BLaER1 (cell line): ENCODE measurements at regions not wholly inside any gene's neighbourhood (a gene's known extent, or its start where the extent isn't known, plus 50 kb on each side); places are given as distances from the start of the nearest gene placed in this dataset.

ENCODE experiments used
- H3K27ac ChIP-seq: shearing (Covaris generic); formaldehyde crosslinking; 2 replicates; pipeline ENCODE4 v1.8.1; 2022
- H3K27me3 ChIP-seq: shearing (Covaris generic); formaldehyde crosslinking; 2 replicates; pipeline ENCODE4 v1.8.1; 2022
- H3K36me3 ChIP-seq: shearing (Covaris generic); formaldehyde crosslinking; 2 replicates; pipeline ENCODE4 v1.8.1; 2022
- H3K4me1 ChIP-seq: shearing (Covaris generic); formaldehyde crosslinking; 2 replicates; pipeline ENCODE4 v1.8.1; 2022
- H3K4me2 ChIP-seq: shearing (Covaris generic); formaldehyde crosslinking; 2 replicates; pipeline ENCODE4 v1.8.1; 2022
- H3K4me3 ChIP-seq: shearing (Covaris generic); formaldehyde crosslinking; 2 replicates; pipeline ENCODE4 v1.8.1; 2022
- H3K9ac ChIP-seq: shearing (Covaris generic); formaldehyde crosslinking; 2 replicates; pipeline ENCODE4 v1.8.1; 2022
- H3K9me3 ChIP-seq: shearing (Covaris generic); formaldehyde crosslinking; 2 replicates; pipeline ENCODE4 v1.8.1; 2022
- H4K20me1 ChIP-seq: shearing (Covaris generic); formaldehyde crosslinking; 2 replicates; pipeline ENCODE4 v1.8.1; 2022
- Cebpa-rat ChIP-seq: shearing (Covaris generic); IDR thresholded peaks from 2 replicates; pipeline ENCODE4 v1.8.1; 2022

DNA sequence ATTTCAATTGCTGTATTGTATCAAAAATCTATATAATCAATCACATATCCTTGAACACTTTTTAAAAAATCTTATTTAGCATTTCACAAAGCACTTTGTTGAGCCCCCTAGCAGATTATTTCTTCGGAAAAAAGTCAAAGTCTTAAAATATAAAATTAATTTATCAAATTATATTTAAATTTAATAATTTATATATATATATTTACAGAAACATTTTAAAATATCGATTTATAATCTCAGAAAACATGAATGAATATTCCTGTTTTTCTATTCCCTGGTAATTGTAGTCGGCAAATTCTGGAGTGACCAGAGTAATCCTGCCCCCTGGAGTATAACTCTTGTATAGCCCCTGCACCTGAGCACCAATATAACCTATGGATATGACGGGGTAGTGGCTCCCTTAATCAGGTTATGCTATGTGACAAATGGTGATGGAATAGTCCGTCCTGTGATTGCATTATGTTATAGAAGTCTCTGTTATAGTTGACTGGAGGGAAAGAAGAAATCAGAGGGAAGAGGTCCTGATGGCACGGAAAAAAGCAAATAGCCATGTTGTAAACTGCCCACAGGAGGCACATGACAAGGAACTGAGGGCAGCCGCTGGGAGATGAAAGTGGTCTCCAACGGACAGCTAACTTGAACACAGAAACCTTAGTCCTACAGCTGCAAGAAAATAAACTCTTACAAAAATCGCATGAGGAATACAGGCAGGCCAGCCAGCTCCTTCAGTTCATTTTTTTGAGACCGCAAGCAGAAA is 1092.3 kb downstream of the ARAP2 start:
- Histone ChIP-seq H3K36me3 (no peaks in the 10 kb centered on the region), H3K9me3 (no peaks in the 10 kb centered on the region), H4K20me1 (no peaks in the 10 kb centered on the region), H3K9ac (no peak overlapping the region), H3K4me3 (no peak overlapping the region), H3K4me2 (no peak overlapping the region), H3K4me1 (no peaks in the 10 kb centered on the region), H3K27me3 (no peaks in the 10 kb centered on the region), H3K27ac (no peak overlapping the region)
- no peak for TF ChIP-seq Cebpa-rat

DNA sequence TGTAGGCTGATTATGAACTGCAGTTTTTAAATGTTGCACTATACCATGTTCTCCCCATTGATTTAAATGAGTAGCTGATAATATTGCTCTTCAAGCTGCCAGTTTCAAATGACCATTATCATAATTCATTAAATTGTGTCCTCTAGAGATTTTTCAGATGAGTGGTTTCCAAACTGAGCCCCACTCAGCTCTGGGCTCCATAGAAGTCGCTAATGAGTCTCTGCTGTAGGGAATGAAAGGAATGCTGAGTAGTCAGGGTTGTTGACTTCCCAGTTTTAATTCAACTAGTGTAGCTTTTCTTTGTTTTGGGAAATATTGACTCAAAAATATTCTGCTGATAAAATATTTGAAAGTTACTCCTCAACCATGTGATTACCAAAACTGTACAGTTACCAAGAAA is 1081.1 kb downstream of the ARAP2 start:
- H3K27ac ChIP-seq = no peak overlapping the region
- no peak overlapping the region for H3K4me2 ChIP-seq
- H4K20me1 ChIP-seq = no peaks in the 10 kb centered on the region
- H3K36me3 ChIP-seq = no peaks in the 10 kb centered on the region
- H3K4me3 ChIP-seq = no peak overlapping the region
- H3K27me3 ChIP-seq = no peaks in the 10 kb centered on the region
- H3K9me3 ChIP-seq = no peaks in the 10 kb centered on the region
- no peaks in the 10 kb centered on the region for H3K4me1 ChIP-seq
- H3K9ac ChIP-seq = no peak overlapping the region
- TF ChIP-seq Cebpa-rat = no peak

DNA sequence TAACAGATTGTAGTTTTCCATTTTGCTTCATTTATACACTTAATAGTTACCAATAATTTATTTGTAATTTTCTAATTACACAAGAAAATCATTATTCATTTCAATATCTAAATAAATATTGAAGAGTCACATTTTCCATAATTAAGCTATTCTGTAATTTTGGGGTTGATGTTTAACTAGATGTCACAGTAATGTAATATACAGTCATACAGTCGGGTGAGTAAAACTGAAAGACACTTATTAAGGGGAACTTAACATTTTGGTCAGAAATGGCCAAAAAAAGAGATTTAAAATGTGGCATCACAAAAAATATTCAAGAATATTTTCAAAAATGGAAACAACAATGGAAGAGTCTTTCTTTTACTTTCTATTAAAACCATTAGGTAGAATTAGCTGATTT is 1080.3 kb downstream of the ARAP2 start:
- TF ChIP-seq Cebpa-rat = no peak
- H3K4me3 ChIP-seq = no peak overlapping the region
- H3K27ac ChIP-seq = no peak overlapping the region
- no peaks in the 10 kb centered on the region for H3K27me3 ChIP-seq
- H3K9ac ChIP-seq = no peak overlapping the region
- no peaks in the 10 kb centered on the region for H3K9me3 ChIP-seq
- no peaks in the 10 kb centered on the region for H3K4me1 ChIP-seq
- no peaks in the 10 kb centered on the region for H4K20me1 ChIP-seq
- no peak overlapping the region for H3K4me2 ChIP-seq
- no peaks in the 10 kb centered on the region for H3K36me3 ChIP-seq

DNA sequence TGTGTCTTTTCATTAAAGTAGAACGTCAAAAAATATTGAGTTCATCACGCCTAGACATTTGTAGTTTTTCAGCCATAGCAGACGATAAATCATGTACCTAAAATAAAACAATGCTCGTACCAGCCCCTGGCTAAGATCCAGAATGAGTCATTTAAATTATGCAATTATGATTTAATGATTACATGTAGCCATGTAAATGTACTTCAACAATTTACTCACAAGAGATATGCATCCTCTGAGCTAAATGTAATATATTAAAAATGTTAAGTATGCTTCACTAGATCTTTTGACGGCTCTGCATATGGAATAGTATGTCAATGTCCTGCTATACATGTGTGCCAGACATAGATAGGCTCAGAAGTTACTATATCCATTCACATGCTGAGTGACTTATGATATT is 1077.8 kb downstream of the ARAP2 start:
- no peak overlapping the region for H3K4me3 ChIP-seq
- H3K36me3 ChIP-seq = no peaks in the 10 kb centered on the region
- H3K27ac ChIP-seq = no peak overlapping the region
- no peaks in the 10 kb centered on the region for H4K20me1 ChIP-seq
- no peaks in the 10 kb centered on the region for H3K4me1 ChIP-seq
- no peak overlapping the region for H3K9ac ChIP-seq
- TF ChIP-seq Cebpa-rat = no peak
- H3K9me3 ChIP-seq = no peaks in the 10 kb centered on the region
- H3K27me3 ChIP-seq = no peaks in the 10 kb centered on the region
- H3K4me2 ChIP-seq = no peak overlapping the region

GRCh38 chr4:35167385-35167784 is 1076.9 kb downstream of the ARAP2 start:
- no peaks in the 10 kb centered on the region for H3K4me1 ChIP-seq
- no peak overlapping the region for H3K27ac ChIP-seq
- no peak overlapping the region for H3K4me2 ChIP-seq
- TF ChIP-seq Cebpa-rat = no peak
- no peaks in the 10 kb centered on the region for H3K27me3 ChIP-seq
- no peaks in the 10 kb centered on the region for H3K9me3 ChIP-seq
- H3K36me3 ChIP-seq = no peaks in the 10 kb centered on the region
- H3K9ac ChIP-seq = no peak overlapping the region
- H3K4me3 ChIP-seq = no peak overlapping the region
- H4K20me1 ChIP-seq = no peaks in the 10 kb centered on the region

GRCh38 chr4:35175487-35175886 is 1068.8 kb downstream of the ARAP2 start:
- Histone ChIP-seq H3K4me2 (no peak overlapping the region), H4K20me1 (no peaks in the 10 kb centered on the region), H3K9ac (no peak overlapping the region), H3K4me1 (no peaks in the 10 kb centered on the region), H3K4me3 (no peak overlapping the region), H3K36me3 (no peaks in the 10 kb centered on the region), H3K27me3 (no peaks in the 10 kb centered on the region), H3K27ac (no peak overlapping the region), H3K9me3 (no peaks in the 10 kb centered on the region)
- TF ChIP-seq Cebpa-rat = no peak

- H3K9me3 ChIP-seq = no peaks in the 10 kb centered on the region
- TF ChIP-seq Cebpa-rat = no peak
Observed at GRCh38 chr4:35175894-35176293, 1068.4 kb downstream of the ARAP2 start.

GRCh38 chr4:35182451-35182850 is 1061.9 kb downstream of the ARAP2 start:
- Histone ChIP-seq H3K9ac (no peak overlapping the region), H3K9me3 (0 out of 2 replicates have a peak, but pooled peaks cover 3% of the 10 kb centered on the region), H3K27ac (no peak overlapping the region), H3K4me1 (no peaks in the 10 kb centered on the region), H3K36me3 (no peaks in the 10 kb centered on the region), H3K4me3 (no peak overlapping the region), H4K20me1 (no peaks in the 10 kb centered on the region), H3K27me3 (no peaks in the 10 kb centered on the region), H3K4me2 (no peak overlapping the region)
- no peak for TF ChIP-seq Cebpa-rat

More at GRCh38 chr4:35175894-35176293, 1068.4 kb downstream of the ARAP2 start:
- no peaks in the 10 kb centered on the region for H3K36me3 ChIP-seq
- no peaks in the 10 kb centered on the region for H4K20me1 ChIP-seq
- no peak overlapping the region for H3K4me2 ChIP-seq
- no peak overlapping the region for H3K27ac ChIP-seq
- no peaks in the 10 kb centered on the region for H3K27me3 ChIP-seq
- H3K4me1 ChIP-seq = no peaks in the 10 kb centered on the region
- H3K4me3 ChIP-seq = no peak overlapping the region
- H3K9ac ChIP-seq = no peak overlapping the region

DNA sequence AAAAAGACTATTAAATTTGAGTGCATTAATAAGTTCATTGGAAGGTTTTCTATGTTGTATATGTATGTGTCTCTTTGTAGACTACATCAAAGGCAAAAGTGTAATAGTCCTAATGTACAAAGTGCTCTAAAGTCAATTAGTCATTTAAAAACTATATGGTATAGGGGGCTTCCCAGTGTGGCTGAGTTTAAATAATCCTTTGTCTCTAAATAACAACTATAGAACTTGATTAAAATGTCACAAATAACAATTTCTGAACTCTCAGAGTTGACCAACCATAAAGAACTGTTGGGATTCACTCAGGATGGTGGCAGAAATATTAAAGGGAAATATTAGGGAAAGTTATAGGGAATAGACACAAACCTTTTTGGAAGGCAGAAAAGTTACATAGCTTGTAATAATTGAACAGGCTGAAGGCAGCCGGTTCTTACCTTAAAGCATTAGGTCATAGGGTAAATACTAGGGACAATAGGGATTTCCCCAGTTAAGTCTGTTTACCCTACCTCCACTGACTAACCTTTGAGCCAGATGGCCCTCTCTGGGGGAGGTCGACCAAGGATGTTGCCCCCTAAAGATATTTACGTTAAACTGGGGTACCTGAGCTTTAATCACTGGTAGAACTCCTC is 1054.2 kb downstream of the ARAP2 start:
- no peaks in the 10 kb centered on the region for H4K20me1 ChIP-seq
- no peaks in the 10 kb centered on the region for H3K27me3 ChIP-seq
- TF ChIP-seq Cebpa-rat = no peak
- no peak overlapping the region for H3K4me3 ChIP-seq
- H3K4me1 ChIP-seq = no peaks in the 10 kb centered on the region
- no peak overlapping the region for H3K4me2 ChIP-seq
- H3K36me3 ChIP-seq = no peaks in the 10 kb centered on the region
- no peak overlapping the region for H3K9ac ChIP-seq
- H3K9me3 ChIP-seq = no peaks in the 10 kb centered on the region
- no peak overlapping the region for H3K27ac ChIP-seq

GRCh38 chr4:35201403-35201802 is 1042.9 kb downstream of the ARAP2 start:
- H3K4me3 ChIP-seq = no peak overlapping the region
- no peak overlapping the region for H3K4me2 ChIP-seq
- H3K27ac ChIP-seq = no peak overlapping the region
- no peaks in the 10 kb centered on the region for H3K4me1 ChIP-seq
- no peak for TF ChIP-seq Cebpa-rat
- H3K9ac ChIP-seq = no peak overlapping the region
- no peaks in the 10 kb centered on the region for H3K36me3 ChIP-seq
- no peaks in the 10 kb centered on the region for H4K20me1 ChIP-seq
- H3K27me3 ChIP-seq = no peaks in the 10 kb centered on the region
- no peaks in the 10 kb centered on the region for H3K9me3 ChIP-seq
